Osteocyte (in vitro differentiated cells): ENCODE measurements at regions not wholly inside any gene's neighbourhood (a gene's known extent, or its start where the extent isn't known, plus 50 kb on each side); places are given as distances from the start of the nearest gene placed in this dataset.

ENCODE experiments used
- DNase-seq: peaks from one replicate; pipeline ENCODE4 v3.0.0; 2021; ENCODE audit warnings: mixed read lengths; ENCODE audit not compliant: unreplicated experiment; ENCODE audit errors: extremely low spot score
- H3K27ac Mint-ChIP-seq: one replicate; pipeline ENCODE4 v1.8.0; 2021; ENCODE audit warnings: mild to moderate bottlenecking, mixed read lengths; ENCODE audit not compliant: unreplicated experiment
- H3K27me3 Mint-ChIP-seq: one replicate; pipeline ENCODE4 v1.8.0; 2021; ENCODE audit warnings: mixed read lengths; ENCODE audit not compliant: unreplicated experiment
- H3K36me3 Mint-ChIP-seq: one replicate; pipeline ENCODE4 v1.8.0; 2021; ENCODE audit warnings: mixed read lengths; ENCODE audit not compliant: unreplicated experiment
- H3K4me1 Mint-ChIP-seq: one replicate; pipeline ENCODE4 v1.8.0; 2021; ENCODE audit warnings: mixed read lengths; ENCODE audit not compliant: unreplicated experiment
- H3K4me3 Mint-ChIP-seq: one replicate; pipeline ENCODE4 v1.8.0; 2021; ENCODE audit warnings: mild to moderate bottlenecking, moderate library complexity, mixed read lengths; ENCODE audit not compliant: unreplicated experiment
- H3K9me3 Mint-ChIP-seq: one replicate; pipeline ENCODE4 v1.8.0; 2021; ENCODE audit warnings: mixed read lengths; ENCODE audit not compliant: unreplicated experiment
- CTCF ChIP-seq: fragments of 200-600 bp; sonication (generic); IDR thresholded peaks from 2 replicates; pipeline ENCODE4 v1.5.0; 2021; ENCODE audit warnings: antibody characterized with exemption, mild to moderate bottlenecking, moderate library complexity

GRCh38 chr11:82653752-82654151, 79.9 kb downstream of the FAM181B start:
- Mint-ChIP-seq H3K27me3 (peaks cover 19% of the 10 kb centered on the region), H3K36me3 (no peaks in the 10 kb centered on the region), H3K9me3 (no peaks in the 10 kb centered on the region), H3K4me3 (no peak overlapping the region), H3K4me1 (no peaks in the 10 kb centered on the region), H3K27ac (no peak overlapping the region)
- TF ChIP-seq CTCF, result no peak
- no peak for DNase-seq

GRCh38 chr11:82639251-82639650, 94.4 kb downstream of the FAM181B start:
- Mint-ChIP-seq H3K4me3 (no peak overlapping the region), H3K9me3 (no peaks in the 10 kb centered on the region), H3K36me3 (no peaks in the 10 kb centered on the region), H3K4me1 (no peaks in the 10 kb centered on the region), H3K27ac (no peak overlapping the region), H3K27me3 (peaks cover 23% of the 10 kb centered on the region)
- DNase-seq, result no peak
- no peak for TF ChIP-seq CTCF

GRCh38 chr11:82636615-82637014, 97.0 kb downstream of the FAM181B start:
- Mint-ChIP-seq H3K27ac (no peak overlapping the region), H3K4me3 (no peak overlapping the region), H3K27me3 (peaks cover 23% of the 10 kb centered on the region), H3K4me1 (no peaks in the 10 kb centered on the region), H3K36me3 (no peaks in the 10 kb centered on the region), H3K9me3 (no peaks in the 10 kb centered on the region)
- TF ChIP-seq CTCF, result no peak
- no peak for DNase-seq

GRCh38 chr11:82634091-82634490, 99.6 kb downstream of the FAM181B start:
- Mint-ChIP-seq H3K27me3 (peaks cover 16% of the 10 kb centered on the region), H3K27ac (no peak overlapping the region), H3K4me1 (no peaks in the 10 kb centered on the region), H3K36me3 (no peaks in the 10 kb centered on the region), H3K4me3 (no peak overlapping the region), H3K9me3 (no peaks in the 10 kb centered on the region)
- DNase-seq, result no peak
- TF ChIP-seq CTCF, result no peak

- no peaks in the 10 kb centered on the region for H3K4me1 Mint-ChIP-seq
- peaks cover 6% of the 10 kb centered on the region for H3K27me3 Mint-ChIP-seq
- no peak overlapping the region for H3K4me3 Mint-ChIP-seq
- no peaks in the 10 kb centered on the region for H3K36me3 Mint-ChIP-seq
- no peaks in the 10 kb centered on the region for H3K9me3 Mint-ChIP-seq
- no peak overlapping the region for H3K27ac Mint-ChIP-seq
- TF ChIP-seq CTCF, result no peak
- no peak for DNase-seq
Measured at GRCh38 chr11:82631722-82632630, 101.7 kb downstream of the FAM181B start.
